Smooth muscle cell (in vitro differentiated cells): ENCODE measurements at regions not wholly inside any gene's neighbourhood (a gene's known extent, or its start where the extent isn't known, plus 50 kb on each side); places are given as distances from the start of the nearest gene placed in this dataset.

Source experiments
- DNase-seq: peaks from one replicate; lab custom pipeline; 2025; ENCODE audit not compliant: unreplicated experiment; lab: John Stamatoyannopoulos, UW
- H2AFZ ChIP-seq: fragments of 200-600 bp; sonication (generic); 2 replicates; pipeline ENCODE4 v1.6.0; 2016; ENCODE audit warnings: antibody characterized with exemption, low read depth, mild to moderate bottlenecking
- H3F3A ChIP-seq: fragments of 200-600 bp; sonication (generic); 2 replicates; pipeline ENCODE4 v1.6.0; 2017; ENCODE audit warnings: antibody characterized with exemption, low read depth
- H3K27ac ChIP-seq: fragments of 200-600 bp; sonication (generic); 2 replicates; pipeline ENCODE4 v1.5.1; 2016; ENCODE audit warnings: low read depth, mild to moderate bottlenecking
- H3K27me3 ChIP-seq: fragments of 200-600 bp; sonication (generic); 2 replicates; pipeline ENCODE4 v1.6.1; 2016; ENCODE audit warnings: low read depth, mild to moderate bottlenecking
- H3K36me3 ChIP-seq: fragments of 200-600 bp; sonication (generic); 2 replicates; pipeline ENCODE4 v1.5.1; 2016; ENCODE audit warnings: low read depth
- H3K4me1 ChIP-seq: fragments of 200-600 bp; sonication (generic); 2 replicates; pipeline ENCODE4 v1.5.1; 2016; ENCODE audit warnings: low read depth
- H3K4me2 ChIP-seq: fragments of 200-600 bp; sonication (generic); 2 replicates; pipeline ENCODE4 v1.6.0; 2016; ENCODE audit warnings: mild to moderate bottlenecking
- H3K4me3 ChIP-seq: fragments of 200-600 bp; sonication (generic); 2 replicates; pipeline ENCODE4 v1.5.1; 2016; ENCODE audit warnings: mild to moderate bottlenecking
- H3K79me2 ChIP-seq: fragments of 200-600 bp; sonication (generic); 2 replicates; pipeline ENCODE4 v1.6.0; 2016; ENCODE audit warnings: low read depth, mild to moderate bottlenecking
- H3K9ac ChIP-seq: fragments of 200-600 bp; sonication (generic); 2 replicates; pipeline ENCODE4 v1.6.0; 2016; ENCODE audit warnings: low read depth
- H3K9me3 ChIP-seq: fragments of 200-600 bp; sonication (generic); replicated peaks from 2 replicates; pipeline ENCODE4 v1.5.1; 2016; ENCODE audit warnings: low read depth
- H4K20me1 ChIP-seq: fragments of 200-600 bp; sonication (generic); 2 replicates; pipeline ENCODE4 v1.6.0; 2016; ENCODE audit warnings: low read depth
- WGBS: methylation state at CpG from one replicate; pipeline ENCODE4 v1.1.7; 2016; ENCODE audit warnings: low lambda C conversion rate; 5-methylcytosine and 5-hydroxymethylcytosine counted together
- TF ChIP-seq, protein P1 (sequence below): fragments of 200-600 bp; sonication (generic); IDR thresholded peaks from 2 replicates; pipeline ENCODE4 v1.5.1; 2017; ENCODE audit warnings: borderline replicate concordance, mild to moderate bottlenecking, antibody characterized with exemption; ENCODE audit not compliant: insufficient read depth, poor library complexity, severe bottlenecking

- Histone ChIP-seq H2AFZ (peak overlapping the region; percentile 45), H3K27ac (no peak overlapping the region)
Measured at GRCh38 chr12:58777815-58778214, 142.5 kb downstream of the LRIG3 start.

DNA sequence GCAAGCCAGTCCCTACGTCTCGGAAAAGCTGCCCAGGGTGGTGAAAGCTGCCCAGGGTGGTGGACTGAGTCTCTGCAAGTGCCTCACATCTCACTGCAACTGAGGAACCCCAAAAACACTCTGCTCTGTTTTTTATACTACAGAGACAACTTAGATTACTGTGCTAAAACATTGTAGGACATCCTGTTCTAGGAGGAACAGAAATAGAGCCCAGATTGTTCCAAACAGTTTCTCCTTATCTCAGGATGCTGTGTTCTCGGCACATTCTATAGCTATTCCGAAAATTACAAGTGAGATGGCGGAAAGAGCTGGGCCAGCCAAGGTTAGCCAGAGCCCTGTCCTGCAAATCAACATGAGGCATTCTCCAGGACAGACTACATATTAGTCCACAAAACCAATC is 138.7 kb downstream of the LRIG3 start:
- Histone ChIP-seq H3F3A (no peaks in the 10 kb centered on the region), H3K9ac (no peak overlapping the region), H4K20me1 (no peaks in the 10 kb centered on the region), H3K4me3 (no peak overlapping the region), H3K36me3 (no peaks in the 10 kb centered on the region), H3K4me1 (no peaks in the 10 kb centered on the region), H3K9me3 (no peaks in the 10 kb centered on the region), H2AFZ (no peak overlapping the region), H3K27me3 (no peaks in the 10 kb centered on the region), H3K79me2 (no peaks in the 10 kb centered on the region), H3K27ac (no peak overlapping the region), H3K4me2 (no peak overlapping the region)
- TF ChIP-seq, protein P1, sequence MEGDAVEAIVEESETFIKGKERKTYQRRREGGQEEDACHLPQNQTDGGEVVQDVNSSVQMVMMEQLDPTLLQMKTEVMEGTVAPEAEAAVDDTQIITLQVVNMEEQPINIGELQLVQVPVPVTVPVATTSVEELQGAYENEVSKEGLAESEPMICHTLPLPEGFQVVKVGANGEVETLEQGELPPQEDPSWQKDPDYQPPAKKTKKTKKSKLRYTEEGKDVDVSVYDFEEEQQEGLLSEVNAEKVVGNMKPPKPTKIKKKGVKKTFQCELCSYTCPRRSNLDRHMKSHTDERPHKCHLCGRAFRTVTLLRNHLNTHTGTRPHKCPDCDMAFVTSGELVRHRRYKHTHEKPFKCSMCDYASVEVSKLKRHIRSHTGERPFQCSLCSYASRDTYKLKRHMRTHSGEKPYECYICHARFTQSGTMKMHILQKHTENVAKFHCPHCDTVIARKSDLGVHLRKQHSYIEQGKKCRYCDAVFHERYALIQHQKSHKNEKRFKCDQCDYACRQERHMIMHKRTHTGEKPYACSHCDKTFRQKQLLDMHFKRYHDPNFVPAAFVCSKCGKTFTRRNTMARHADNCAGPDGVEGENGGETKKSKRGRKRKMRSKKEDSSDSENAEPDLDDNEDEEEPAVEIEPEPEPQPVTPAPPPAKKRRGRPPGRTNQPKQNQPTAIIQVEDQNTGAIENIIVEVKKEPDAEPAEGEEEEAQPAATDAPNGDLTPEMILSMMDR = no peak
- no peak for DNase-seq
- 95% methylated on average over 5 of the region's 5 CpGs for WGBS

More at GRCh38 chr12:58777815-58778214, 142.5 kb downstream of the LRIG3 start:
- no peaks in the 10 kb centered on the region for H3K27me3 ChIP-seq
- TF ChIP-seq, protein P1 = no peak
- no peaks in the 10 kb centered on the region for H3K79me2 ChIP-seq
- H3K9me3 ChIP-seq = no peaks in the 10 kb centered on the region
- no peak overlapping the region for H3K4me2 ChIP-seq
- H4K20me1 ChIP-seq = no peaks in the 10 kb centered on the region
- no peaks in the 10 kb centered on the region for H3K36me3 ChIP-seq
- H3K4me1 ChIP-seq = no peaks in the 10 kb centered on the region
- H3F3A ChIP-seq = no peaks in the 10 kb centered on the region
- H3K4me3 ChIP-seq = no peak overlapping the region
- H3K9ac ChIP-seq = no peak overlapping the region
- no peak for DNase-seq

- Histone ChIP-seq H3K9ac (no peak overlapping the region), H3K36me3 (no peaks in the 10 kb centered on the region), H2AFZ (no peak overlapping the region), H3K4me1 (no peaks in the 10 kb centered on the region), H3K4me3 (no peak overlapping the region), H4K20me1 (no peaks in the 10 kb centered on the region), H3K27me3 (no peaks in the 10 kb centered on the region), H3K4me2 (no peak overlapping the region), H3K27ac (no peak overlapping the region), H3K79me2 (no peaks in the 10 kb centered on the region), H3F3A (no peaks in the 10 kb centered on the region), H3K9me3 (no peaks in the 10 kb centered on the region)
- 85% methylated on average over 4 of the region's 4 CpGs for WGBS
- TF ChIP-seq, protein P1 = no peak
- DNase-seq = no peak
Measured at GRCh38 chr12:58787021-58787760, 133.1 kb downstream of the LRIG3 start.

DNA sequence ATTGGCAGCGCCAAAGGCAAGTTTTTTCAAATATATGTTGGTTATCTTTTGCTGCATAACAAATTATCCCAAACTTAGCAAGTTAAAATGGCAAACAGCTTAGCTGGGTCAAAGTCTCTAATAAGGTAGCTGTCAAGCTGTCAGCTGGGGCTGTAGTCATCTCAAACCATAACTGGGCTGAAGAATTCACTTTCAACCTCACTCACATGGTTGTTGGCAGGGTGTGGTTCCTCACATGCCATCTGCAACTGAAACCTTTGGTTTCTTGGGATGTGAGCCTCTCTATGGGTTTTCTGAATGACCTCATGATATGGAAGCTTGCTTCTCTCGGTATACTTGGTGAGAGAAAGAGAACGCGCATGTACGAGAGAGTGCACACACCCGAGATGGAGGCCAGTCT is 125.4 kb downstream of the LRIG3 start:
- Histone ChIP-seq H2AFZ (no peak overlapping the region), H3K36me3 (no peaks in the 10 kb centered on the region), H3K4me3 (no peak overlapping the region), H3K4me1 (no peaks in the 10 kb centered on the region), H3F3A (no peaks in the 10 kb centered on the region), H3K27ac (no peak overlapping the region), H3K9me3 (no peaks in the 10 kb centered on the region), H4K20me1 (no peaks in the 10 kb centered on the region), H3K79me2 (no peaks in the 10 kb centered on the region), H3K4me2 (no peak overlapping the region), H3K27me3 (no peaks in the 10 kb centered on the region), H3K9ac (no peak overlapping the region)
- DNase-seq = no peak
- TF ChIP-seq, protein P1 = no peak
- 97% methylated on average over 6 of the region's 6 CpGs for WGBS
